Kidney epithelial cell (primary cell): ENCODE measurements at regions not wholly inside any gene's neighbourhood (a gene's known extent, or its start where the extent isn't known, plus 50 kb on each side); places are given as distances from the start of the nearest gene placed in this dataset.

ENCODE experiments used
- DNase-seq: peaks from one replicate; pipeline ENCODE4 v3.0.0-alpha.2; 2010; ENCODE audit warnings: low read depth
- H3K27me3 ChIP-seq: 2 replicates; pipeline ENCODE4 v1.6.0; 2011; ENCODE audit warnings: low read length; ENCODE audit not compliant: control insufficient read depth, insufficient read depth
- H3K36me3 ChIP-seq: 2 replicates; pipeline ENCODE4 v1.5.1; 2011; ENCODE audit warnings: low read length; ENCODE audit not compliant: control insufficient read depth, insufficient read depth
- H3K4me3 ChIP-seq: 2 replicates; pipeline ENCODE4 v1.5.1; 2011; ENCODE audit warnings: low read depth, mild to moderate bottlenecking, control low read depth, low read length
- CTCF ChIP-seq: IDR thresholded peaks from 2 replicates; pipeline ENCODE4 v1.5.1; 2011; ENCODE audit warnings: mild to moderate bottlenecking, moderate library complexity, low read length, control low read depth, inconsistent platforms; ENCODE audit not compliant: insufficient read depth, poor library complexity, severe bottlenecking

- TF ChIP-seq CTCF: no peak
- no peak for DNase-seq
- Histone ChIP-seq H3K4me3 (no peak overlapping the region), H3K36me3 (no peaks in the 10 kb centered on the region), H3K27me3 (no peaks in the 10 kb centered on the region)
These were observed 54.8 kb upstream of the ZC3H15 start for GRCh38 chr2:186431306-186431705.

- Histone ChIP-seq H3K27me3 (no peaks in the 10 kb centered on the region), H3K36me3 (no peaks in the 10 kb centered on the region), H3K4me3 (no peak overlapping the region)
- DNase-seq: no peak
- TF ChIP-seq CTCF: no peak
These were observed 53.0 kb upstream of the ZC3H15 start for GRCh38 chr2:186433040-186433439.

- no peak for TF ChIP-seq CTCF
- H3K36me3 ChIP-seq: no peaks in the 10 kb centered on the region
- no peaks in the 10 kb centered on the region for H3K27me3 ChIP-seq
- H3K4me3 ChIP-seq: no peak overlapping the region
- no peak for DNase-seq
These were observed 52.2 kb upstream of the ZC3H15 start for GRCh38 chr2:186433777-186434432.
